H7 (cell line): ENCODE measurements at regions not wholly inside any gene's neighbourhood (a gene's known extent, or its start where the extent isn't known, plus 50 kb on each side); places are given as distances from the start of the nearest gene placed in this dataset.

Experiments used
- DNase-seq: peaks from one replicate; pipeline ENCODE4 v3.0.0; 2012
- H3K27me3 ChIP-seq: 2 replicates; pipeline ENCODE4 v1.6.0; 2011; ENCODE audit warnings: mild to moderate bottlenecking, low read length; ENCODE audit not compliant: control insufficient read depth, insufficient read depth
- H3K36me3 ChIP-seq: replicated peaks from 2 replicates; pipeline ENCODE4 v1.5.1; 2011; ENCODE audit warnings: low read length; ENCODE audit not compliant: control insufficient read depth, insufficient read depth
- H3K4me3 ChIP-seq: 2 replicates; pipeline ENCODE4 v1.5.1; 2011; ENCODE audit warnings: low read depth, mild to moderate bottlenecking, control low read depth, low read length, moderate library complexity; ENCODE audit not compliant: insufficient read depth

GRCh38 chr2:139872503-139872902 lies 1092.3 kb upstream of the NXPH2 start:
- no peaks in the 10 kb centered on the region for H3K27me3 ChIP-seq
- DNase-seq = no peak

GRCh38 chr2:139872032-139872431 lies 1091.8 kb upstream of the NXPH2 start:
- DNase-seq = no peak
- H3K27me3 ChIP-seq = no peaks in the 10 kb centered on the region
- H3K4me3 ChIP-seq = no peak overlapping the region
- H3K36me3 ChIP-seq = no peaks in the 10 kb centered on the region

More at GRCh38 chr2:139872503-139872902, 1092.3 kb upstream of the NXPH2 start:
- Histone ChIP-seq H3K4me3 (no peak overlapping the region), H3K36me3 (no peaks in the 10 kb centered on the region)

- no peaks in the 10 kb centered on the region for H3K27me3 ChIP-seq
- no peak overlapping the region for H3K4me3 ChIP-seq
- no peaks in the 10 kb centered on the region for H3K36me3 ChIP-seq
- DNase-seq = no peak
Observed at GRCh38 chr2:139867601-139868226, 1087.5 kb upstream of the NXPH2 start.

- Histone ChIP-seq H3K4me3 (no peak overlapping the region), H3K36me3 (no peaks in the 10 kb centered on the region), H3K27me3 (no peaks in the 10 kb centered on the region)
- no peak for DNase-seq
Observed at GRCh38 chr2:139864821-139865302, 1084.7 kb upstream of the NXPH2 start.

- H3K27me3 ChIP-seq = no peaks in the 10 kb centered on the region
- no peaks in the 10 kb centered on the region for H3K36me3 ChIP-seq
- no peak overlapping the region for H3K4me3 ChIP-seq
- no peak for DNase-seq
Observed at GRCh38 chr2:139854769-139855483, 1074.7 kb upstream of the NXPH2 start.

- Histone ChIP-seq H3K36me3 (no peaks in the 10 kb centered on the region), H3K4me3 (no peak overlapping the region), H3K27me3 (no peaks in the 10 kb centered on the region)
- DNase-seq = no peak
Observed at GRCh38 chr2:139850254-139850890, 1070.2 kb upstream of the NXPH2 start.

GRCh38 chr2:139836769-139837168 lies 1056.6 kb upstream of the NXPH2 start:
- no peak for DNase-seq
- no peaks in the 10 kb centered on the region for H3K27me3 ChIP-seq
- no peaks in the 10 kb centered on the region for H3K36me3 ChIP-seq
- no peak overlapping the region for H3K4me3 ChIP-seq

GRCh38 chr2:139835101-139835500 lies 1054.9 kb upstream of the NXPH2 start:
- Histone ChIP-seq H3K36me3 (no peaks in the 10 kb centered on the region), H3K4me3 (no peak overlapping the region), H3K27me3 (no peaks in the 10 kb centered on the region)
- no peak for DNase-seq

- H3K27me3 ChIP-seq = no peaks in the 10 kb centered on the region
Observed at GRCh38 chr2:139828011-139828410, 1047.8 kb upstream of the NXPH2 start.

GRCh38 chr2:139825726-139826125 lies 1045.5 kb upstream of the NXPH2 start:
- DNase-seq = no peak
- no peak overlapping the region for H3K4me3 ChIP-seq
- no peaks in the 10 kb centered on the region for H3K36me3 ChIP-seq
- no peaks in the 10 kb centered on the region for H3K27me3 ChIP-seq

More at GRCh38 chr2:139828011-139828410, 1047.8 kb upstream of the NXPH2 start:
- H3K36me3 ChIP-seq = no peaks in the 10 kb centered on the region
- DNase-seq = no peak
- H3K4me3 ChIP-seq = no peak overlapping the region

GRCh38 chr2:139819273-139819796 lies 1039.1 kb upstream of the NXPH2 start:
- H3K27me3 ChIP-seq = no peaks in the 10 kb centered on the region
- H3K36me3 ChIP-seq = no peaks in the 10 kb centered on the region
- H3K4me3 ChIP-seq = no peak overlapping the region
- DNase-seq = no peak

GRCh38 chr2:139814458-139814857 lies 1034.3 kb upstream of the NXPH2 start:
- Histone ChIP-seq H3K27me3 (no peaks in the 10 kb centered on the region), H3K4me3 (no peak overlapping the region), H3K36me3 (no peaks in the 10 kb centered on the region)
- DNase-seq = no peak

- H3K36me3 ChIP-seq = no peaks in the 10 kb centered on the region
- H3K27me3 ChIP-seq = no peaks in the 10 kb centered on the region
- DNase-seq = no peak
- H3K4me3 ChIP-seq = no peak overlapping the region
Observed at GRCh38 chr2:139813340-139813739, 1033.2 kb upstream of the NXPH2 start.

GRCh38 chr2:139805441-139805840 lies 1025.3 kb upstream of the NXPH2 start:
- no peak for DNase-seq
- H3K36me3 ChIP-seq = no peaks in the 10 kb centered on the region
- H3K27me3 ChIP-seq = no peaks in the 10 kb centered on the region
- H3K4me3 ChIP-seq = no peak overlapping the region

GRCh38 chr2:139798391-139798790 lies 1018.2 kb upstream of the NXPH2 start:
- Histone ChIP-seq H3K27me3 (no peaks in the 10 kb centered on the region), H3K36me3 (no peaks in the 10 kb centered on the region), H3K4me3 (no peak overlapping the region)
- no peak for DNase-seq
